Stimulated activated CD8-positive, alpha-beta memory T cell treated with anti-CD3 and anti-CD28 coated beads, Interleukin-15, amount 100 ng/mL, for 1 hour (primary cell): ENCODE measurements at regions not wholly inside any gene's neighbourhood (a gene's known extent, or its start where the extent isn't known, plus 50 kb on each side); places are given as distances from the start of the nearest gene placed in this dataset.
"Not testable (repeated sequence)": the region's sequence is repeated elsewhere in the genome, so short reads cannot be mapped to it uniquely, and the experiment has no call there.

ENCODE experiments used
- DNase-seq: peaks from one replicate; pipeline ENCODE4 v3.0.0-alpha.2; 2020; ENCODE audit warnings: low read depth

GRCh38 chr20:53719171-53719803 lies 125.6 kb upstream of the ZNF217 start:
- not testable (repeated sequence) for DNase-seq

- DNase-seq = no peak
These were observed 124.7 kb upstream of the ZNF217 start for GRCh38 chr20:53718142-53719021.

- no peak for DNase-seq
These were observed 122.8 kb upstream of the ZNF217 start for GRCh38 chr20:53716395-53716794.

DNA sequence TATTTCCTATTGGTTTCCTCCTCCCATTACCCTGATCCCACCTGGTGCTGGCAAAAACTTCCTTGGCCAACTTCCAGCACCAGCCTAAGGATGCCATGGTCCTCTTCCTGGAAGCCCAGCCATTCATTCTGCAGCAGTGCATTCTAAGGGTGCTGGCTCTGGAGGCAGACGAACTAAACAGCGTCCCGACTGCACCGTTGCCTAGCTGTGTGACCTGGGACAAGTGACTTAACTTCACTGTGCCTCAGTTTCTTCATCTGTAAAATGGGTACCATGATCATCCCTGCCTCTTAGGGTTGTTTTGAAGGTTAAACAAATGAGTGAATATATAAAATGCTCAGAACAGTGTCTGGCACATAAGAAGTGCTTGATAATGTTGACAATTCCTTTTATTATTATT lies 120.9 kb upstream of the ZNF217 start:
- no peak for DNase-seq

DNA sequence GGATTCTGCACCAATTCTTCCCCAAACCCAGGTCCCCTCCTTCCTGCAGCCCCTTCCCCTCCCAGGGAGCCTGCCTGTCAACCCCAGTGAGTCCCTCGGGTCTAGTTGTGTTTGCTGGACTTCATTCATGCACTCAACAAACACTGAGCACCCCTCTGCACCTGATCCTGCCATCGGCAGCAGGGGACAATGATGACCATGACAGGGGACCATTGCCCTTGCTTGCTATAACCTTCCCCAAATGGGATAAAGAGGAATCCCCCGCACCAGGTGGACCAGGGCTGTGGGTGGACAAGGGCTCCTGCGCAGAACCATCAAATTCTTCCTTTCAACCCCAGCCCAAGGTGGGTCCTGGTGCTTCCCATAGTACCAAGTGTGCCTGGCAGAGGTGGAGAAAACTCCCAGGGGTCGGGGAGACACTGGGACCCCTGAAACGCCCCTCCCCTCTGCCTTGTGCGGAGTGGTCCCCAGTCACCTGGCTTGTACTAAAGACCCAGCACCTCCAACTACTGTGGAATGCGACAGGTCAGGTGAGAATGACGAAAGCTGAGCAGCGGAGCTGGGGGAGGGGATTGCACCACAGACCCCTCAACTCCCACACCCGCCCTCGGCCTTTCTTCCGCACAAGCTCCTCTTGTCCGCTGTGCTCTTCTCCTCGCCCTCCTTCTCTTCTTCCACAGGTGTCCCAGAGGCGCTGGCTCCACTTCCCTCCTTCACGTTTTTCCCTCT lies 119.9 kb upstream of the ZNF217 start:
- no peak for DNase-seq

- no peak for DNase-seq
These were observed 118.8 kb upstream of the ZNF217 start for GRCh38 chr20:53712212-53712977.

DNA sequence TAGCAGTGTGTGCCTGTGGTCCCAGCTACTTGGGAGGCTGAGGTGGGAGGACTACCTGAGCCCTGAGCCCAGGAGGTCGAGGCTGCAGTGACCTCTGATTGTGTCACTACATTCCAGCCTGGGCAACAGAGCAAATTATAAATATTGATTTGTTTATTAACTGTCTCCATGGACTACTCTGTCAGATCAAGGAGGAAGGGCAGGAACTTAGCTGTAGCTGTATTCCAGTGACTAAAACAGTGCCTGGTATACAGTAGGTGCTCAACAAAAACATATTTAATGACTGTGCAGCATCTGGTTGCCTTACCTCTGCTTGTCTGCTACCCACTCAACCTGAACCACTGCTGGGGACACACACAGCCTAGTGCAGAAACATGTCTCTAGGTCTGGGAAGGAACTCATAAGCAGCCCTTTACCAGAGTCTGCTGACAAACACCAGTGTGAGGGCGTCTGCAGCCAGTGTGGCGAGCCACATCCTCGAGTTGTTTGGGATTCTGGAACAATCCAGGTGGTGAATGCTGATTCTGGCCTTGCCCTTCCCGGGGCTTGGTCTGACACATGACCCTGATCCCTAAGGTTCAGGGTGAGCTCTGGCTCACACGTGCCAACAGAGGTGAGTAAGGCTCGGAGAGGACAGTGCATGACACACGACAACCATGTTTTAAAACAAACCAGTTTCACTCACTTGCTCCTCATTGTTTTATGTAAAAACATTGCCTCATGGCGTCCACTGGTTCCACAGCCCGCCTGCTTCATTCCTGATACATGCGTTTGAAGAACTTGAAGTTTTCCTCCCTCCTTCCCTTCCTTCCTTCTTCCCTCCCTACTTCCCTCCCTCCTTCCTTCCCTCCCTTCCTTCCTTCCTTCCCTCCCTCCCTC lies 117.9 kb upstream of the ZNF217 start:
- DNase-seq = no peak

- no peak for DNase-seq
These were observed 114.7 kb upstream of the ZNF217 start for GRCh38 chr20:53708129-53708968.

DNA sequence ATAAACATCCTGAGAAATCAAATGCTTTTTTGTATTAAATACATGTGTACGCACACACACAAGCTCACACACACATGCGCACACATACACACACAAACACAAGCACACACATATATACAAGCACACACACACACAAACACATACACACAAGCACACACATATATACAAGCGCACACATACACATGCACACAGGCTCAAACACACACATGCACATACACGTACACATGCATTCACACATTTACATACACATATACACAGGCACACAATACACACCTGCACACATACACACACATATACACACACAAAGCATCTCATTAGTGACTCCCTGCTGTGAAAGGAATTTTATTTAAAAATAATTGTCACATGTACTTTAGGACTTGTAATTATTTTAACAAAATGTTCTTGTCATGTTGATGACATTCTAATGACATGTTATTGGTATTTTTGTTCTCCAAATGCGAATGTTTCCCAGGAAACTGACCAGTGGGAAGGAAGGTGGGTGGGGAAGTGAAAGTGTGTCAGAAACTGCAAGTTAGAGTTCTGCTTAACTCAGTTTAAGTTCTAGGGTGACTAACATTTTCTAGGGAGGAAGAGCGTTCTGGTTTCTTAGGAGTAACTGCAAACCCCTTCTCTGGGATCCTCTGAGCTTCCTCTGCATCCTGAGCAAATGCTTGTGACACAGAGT lies 113.9 kb upstream of the ZNF217 start:
- no peak for DNase-seq

DNA sequence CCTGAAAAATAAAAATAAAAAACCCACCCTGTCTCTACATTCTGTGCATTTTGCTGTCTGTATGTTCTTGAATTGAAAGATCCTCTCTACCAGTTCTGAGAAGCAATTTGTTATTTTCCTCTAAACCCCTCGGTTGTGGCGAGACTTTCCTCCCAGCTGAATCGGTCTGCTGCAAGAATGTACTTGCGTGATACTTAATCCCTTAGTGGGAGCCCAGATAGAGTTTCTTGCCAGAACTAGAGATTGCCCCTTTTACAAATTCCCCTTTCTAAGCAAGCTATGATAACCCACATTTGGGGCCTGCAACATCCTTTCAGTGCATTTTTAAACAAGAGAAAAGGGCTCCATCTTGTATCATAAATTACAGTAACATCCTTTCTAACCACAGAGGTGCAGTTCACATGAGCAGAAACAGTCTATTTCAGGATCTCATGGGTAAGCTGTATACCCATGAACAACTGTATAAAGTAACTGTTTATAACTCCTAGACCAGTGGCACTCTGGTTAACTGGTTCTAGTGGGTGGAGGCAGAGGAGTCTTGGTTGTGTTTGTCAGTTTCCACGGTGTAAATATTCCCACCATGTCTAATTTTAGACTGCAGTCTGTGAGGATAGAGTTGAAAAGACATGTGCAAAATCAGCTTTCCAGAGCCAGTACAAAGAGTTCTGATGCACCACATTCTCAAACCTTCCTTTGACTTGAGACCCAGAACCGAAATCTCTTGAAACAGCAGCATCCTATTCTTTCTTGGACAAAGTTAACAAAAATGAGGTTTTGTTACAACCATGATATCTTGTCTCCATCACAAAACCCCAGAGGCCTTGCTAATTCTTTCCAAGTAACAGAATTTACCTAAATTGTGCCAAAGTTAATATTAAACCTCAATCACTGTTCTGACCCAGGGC lies 113.1 kb upstream of the ZNF217 start:
- DNase-seq = no peak

GRCh38 chr20:53706008-53706465 lies 112.4 kb upstream of the ZNF217 start:
- DNase-seq = no peak

DNA sequence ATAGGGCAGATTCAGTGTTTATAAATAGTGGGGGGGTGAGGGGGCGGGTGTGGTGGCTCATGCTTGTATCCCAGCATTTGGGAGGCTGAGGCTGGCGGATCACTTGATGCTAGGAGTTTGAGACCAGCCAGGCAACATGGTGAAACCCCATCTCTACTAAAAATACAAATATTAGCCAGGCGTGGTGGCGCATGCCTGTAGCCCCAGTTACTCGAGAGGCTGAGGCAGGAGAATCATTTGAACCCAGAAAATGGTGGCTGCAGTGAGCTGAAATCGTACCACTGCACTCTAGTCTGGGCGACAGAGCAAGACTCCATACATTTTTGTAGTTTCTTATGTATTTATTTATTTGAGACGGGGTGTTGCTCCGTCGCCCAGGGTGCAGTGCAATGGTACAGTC lies 109.0 kb upstream of the ZNF217 start:
- DNase-seq = no peak

DNA sequence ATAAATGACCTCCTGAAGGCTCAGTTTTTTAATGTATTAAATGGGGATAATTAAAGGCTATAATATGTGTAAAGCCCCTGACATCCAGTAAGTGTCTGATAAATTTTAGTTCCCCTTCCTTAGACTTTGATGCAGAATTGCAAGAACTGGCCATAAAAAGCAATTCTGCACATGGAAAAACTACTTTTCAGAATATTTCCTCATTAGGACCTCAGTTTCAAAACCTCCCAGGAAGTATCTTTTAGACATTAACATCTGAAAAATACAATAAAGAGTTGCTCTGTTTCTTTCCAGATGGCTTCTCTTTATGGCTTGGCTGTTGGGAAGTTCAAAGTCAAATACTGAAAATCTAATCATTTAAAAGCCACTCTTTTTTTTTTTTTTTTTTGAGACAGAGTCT lies 106.3 kb upstream of the ZNF217 start:
- no peak for DNase-seq

DNA sequence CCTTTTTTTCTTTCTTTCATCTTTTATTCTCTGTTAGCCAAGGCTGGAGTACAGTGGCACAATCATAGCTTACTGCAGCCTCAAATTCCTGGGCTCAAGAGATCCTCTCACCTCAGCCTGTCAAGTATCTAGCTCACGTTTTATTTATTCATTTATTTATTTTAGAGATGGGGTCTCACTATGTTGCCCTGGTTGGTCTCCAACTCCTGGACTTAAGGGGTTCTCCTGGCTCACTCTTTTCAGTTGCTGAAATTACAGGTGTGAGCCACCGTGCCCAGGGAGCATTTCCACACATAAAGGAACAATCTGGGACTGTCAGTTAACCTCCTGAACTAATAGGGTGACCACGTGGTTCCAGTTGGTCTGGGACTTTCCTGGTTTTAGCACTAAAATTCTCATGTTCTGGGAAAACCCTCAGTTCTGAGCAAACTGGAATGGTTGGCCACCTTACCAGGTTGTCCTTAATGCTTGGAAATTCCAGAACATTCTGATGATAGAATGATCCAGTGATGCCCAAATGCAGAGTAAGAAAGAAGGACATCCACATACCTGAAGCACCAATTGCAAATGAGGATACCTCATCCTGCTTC lies 105.5 kb upstream of the ZNF217 start:
- no peak for DNase-seq

- DNase-seq = no peak
These were observed 104.8 kb upstream of the ZNF217 start for GRCh38 chr20:53698371-53698978.

GRCh38 chr20:53695797-53696527 lies 102.3 kb upstream of the ZNF217 start:
- no peak for DNase-seq
